Activated gamma-delta T cell treated with Interleukin-2 at 50 U/mL for 16 hours (primary cell): ENCODE measurements at regions not wholly inside any gene's neighbourhood (a gene's known extent, or its start where the extent isn't known, plus 50 kb on each side); places are given as distances from the start of the nearest gene placed in this dataset.
A peak's percentile ranks its signal among the peaks of the same experiment; 100 is the strongest.
"Not testable (repeated sequence)": the region's sequence is repeated elsewhere in the genome, so short reads cannot be mapped to it uniquely, and the experiment has no call there.

Source experiments
- DNase-seq: peaks from one replicate; pipeline ENCODE4 v3.0.0-alpha.2; 2020

DNA sequence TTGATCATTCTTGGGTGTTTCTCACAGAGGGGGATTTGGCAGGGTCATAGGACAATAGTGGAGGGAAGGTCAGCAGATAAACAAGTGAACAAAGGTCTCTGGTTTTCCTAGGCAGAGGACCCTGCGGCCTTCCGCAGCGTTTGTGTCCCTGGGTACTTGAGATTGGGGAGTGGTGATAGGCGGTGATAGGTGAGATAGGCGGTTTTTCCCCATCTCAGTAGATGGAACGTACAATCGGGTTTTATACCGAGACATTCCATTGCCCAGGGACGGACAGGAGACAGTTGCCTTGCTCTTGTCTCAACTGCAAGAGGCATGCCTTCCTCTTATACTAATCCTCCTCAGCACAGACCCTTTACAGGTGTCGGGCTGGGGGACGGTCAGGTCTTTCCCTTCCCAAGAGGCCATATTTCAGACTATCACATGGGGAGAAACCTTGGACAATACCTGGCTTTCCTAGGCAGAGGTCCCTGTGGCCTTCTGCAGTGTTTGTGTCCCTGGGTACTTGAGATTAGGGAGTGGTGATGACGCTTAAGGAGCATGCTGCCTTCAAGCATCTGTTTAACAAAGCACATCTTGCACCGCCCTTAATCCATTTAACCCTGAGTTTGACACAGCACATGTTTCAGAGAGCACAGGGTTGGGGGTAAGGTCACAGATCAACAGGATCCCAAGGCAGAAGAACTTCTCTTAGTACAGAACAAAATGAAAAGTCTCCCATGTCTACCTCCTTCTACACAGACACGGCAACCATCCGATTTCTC is 86.2 kb downstream of the OR2B2 start:
- DNase-seq = not testable (repeated sequence)

- no peak for DNase-seq
Measured at GRCh38 chr6:27825025-27825793, 87.0 kb downstream of the OR2B2 start.

GRCh38 chr6:27824211-27825024 is 87.8 kb downstream of the OR2B2 start:
- not testable (repeated sequence) for DNase-seq

- DNase-seq = peak; percentile 45
Measured at GRCh38 chr6:27823714-27824210, 88.4 kb downstream of the OR2B2 start.

GRCh38 chr6:27816906-27817305 is 95.3 kb downstream of the OR2B2 start:
- no peak for DNase-seq

GRCh38 chr6:27814665-27815424 is 97.4 kb downstream of the OR2B2 start:
- DNase-seq = peak; percentile 67

DNA sequence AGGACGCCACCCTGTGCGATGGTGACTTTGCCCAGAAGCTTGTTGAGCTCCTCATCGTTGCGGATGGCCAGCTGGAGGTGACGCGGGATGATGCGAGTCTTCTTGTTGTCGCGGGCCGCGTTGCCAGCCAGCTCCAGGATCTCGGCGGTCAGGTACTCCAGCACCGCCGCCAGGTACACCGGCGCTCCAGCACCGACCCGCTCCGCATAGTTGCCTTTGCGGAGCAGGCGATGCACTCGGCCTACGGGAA is 97.9 kb downstream of the OR2B2 start:
- not testable (repeated sequence) for DNase-seq

- no peak for DNase-seq
Measured at GRCh38 chr6:27812805-27813492, 99.2 kb downstream of the OR2B2 start.

DNA sequence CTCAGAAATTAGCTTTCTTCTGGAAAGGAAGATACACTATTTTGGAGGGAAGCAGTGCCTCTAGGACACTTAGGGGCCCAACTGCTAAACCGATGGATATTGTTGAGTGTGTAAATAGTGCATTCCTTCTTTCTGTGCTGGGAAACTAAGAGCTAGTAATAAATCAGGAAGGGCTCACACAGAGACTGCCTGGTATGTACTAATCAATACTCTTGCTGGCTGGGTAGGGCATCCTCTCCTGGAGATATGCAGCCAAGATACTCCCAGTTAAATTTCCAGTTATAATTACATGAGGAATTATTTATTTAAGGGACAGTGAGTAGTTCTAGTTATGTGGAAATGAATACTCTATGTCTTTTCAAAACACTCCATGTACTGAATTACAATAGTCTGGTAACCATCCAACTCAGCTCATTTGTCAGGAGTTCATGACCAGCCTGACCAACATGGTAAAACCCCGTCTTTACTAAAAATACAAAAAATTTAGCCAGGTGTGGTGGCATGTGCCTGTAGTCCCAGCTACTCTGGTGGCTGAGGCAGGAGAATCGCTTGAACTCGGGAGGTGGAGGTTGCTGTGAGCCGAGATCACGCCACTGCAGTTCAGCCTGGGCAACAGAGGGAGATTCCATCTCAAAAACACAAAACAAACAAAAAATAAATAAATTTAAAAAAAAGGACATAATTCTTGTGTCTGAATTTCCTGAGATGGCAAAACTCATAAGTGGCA is 100.0 kb downstream of the OR2B2 start:
- no peak for DNase-seq

DNA sequence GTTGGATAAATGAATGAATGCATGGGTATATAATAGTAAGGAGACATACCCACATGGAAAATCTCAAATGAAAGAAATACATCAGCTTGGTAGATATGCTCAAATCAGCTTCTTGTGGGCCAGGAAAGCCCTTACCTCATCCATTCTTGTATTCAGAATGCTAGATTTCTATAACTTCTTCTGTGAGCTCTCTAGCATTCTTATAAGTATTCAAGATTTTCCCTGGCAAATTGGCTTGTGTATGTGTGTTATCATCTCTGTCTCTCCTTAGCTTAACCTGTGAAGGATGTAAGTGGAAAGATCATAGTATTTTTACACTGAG is 100.8 kb downstream of the OR2B2 start:
- no peak for DNase-seq

DNA sequence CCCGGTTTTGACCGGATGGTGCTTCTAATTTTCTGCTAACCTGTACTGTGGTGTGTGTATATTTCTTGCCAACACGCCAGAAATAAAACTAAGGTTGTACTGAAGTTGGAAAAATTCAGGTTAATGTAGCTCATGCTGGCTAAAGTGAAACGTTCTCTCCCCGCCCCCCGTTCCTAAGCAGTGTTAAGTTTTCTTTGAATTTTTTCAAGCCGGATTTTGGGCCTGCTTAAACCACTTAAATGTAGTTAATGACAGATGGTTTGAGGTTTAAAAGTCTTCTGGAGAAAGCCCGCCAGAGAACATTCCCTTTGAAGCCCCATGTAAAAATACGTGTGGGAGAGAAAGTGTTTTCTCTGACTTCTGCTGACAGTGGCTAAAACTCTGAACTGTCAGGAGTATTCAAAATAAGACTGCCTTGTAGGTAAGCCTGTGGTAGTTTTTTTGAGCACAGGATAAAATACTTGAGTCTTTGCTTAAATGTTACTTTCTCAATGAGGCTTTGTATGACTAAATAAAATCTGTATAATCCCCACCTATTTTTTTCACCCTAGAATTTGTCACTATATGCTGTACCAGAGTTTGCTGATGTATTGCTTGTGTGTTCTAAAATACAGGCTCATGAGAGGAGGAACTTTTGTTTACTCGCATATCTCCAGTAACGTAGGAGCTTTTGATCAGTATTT is 101.3 kb downstream of the OR2B2 start:
- no peak for DNase-seq

DNA sequence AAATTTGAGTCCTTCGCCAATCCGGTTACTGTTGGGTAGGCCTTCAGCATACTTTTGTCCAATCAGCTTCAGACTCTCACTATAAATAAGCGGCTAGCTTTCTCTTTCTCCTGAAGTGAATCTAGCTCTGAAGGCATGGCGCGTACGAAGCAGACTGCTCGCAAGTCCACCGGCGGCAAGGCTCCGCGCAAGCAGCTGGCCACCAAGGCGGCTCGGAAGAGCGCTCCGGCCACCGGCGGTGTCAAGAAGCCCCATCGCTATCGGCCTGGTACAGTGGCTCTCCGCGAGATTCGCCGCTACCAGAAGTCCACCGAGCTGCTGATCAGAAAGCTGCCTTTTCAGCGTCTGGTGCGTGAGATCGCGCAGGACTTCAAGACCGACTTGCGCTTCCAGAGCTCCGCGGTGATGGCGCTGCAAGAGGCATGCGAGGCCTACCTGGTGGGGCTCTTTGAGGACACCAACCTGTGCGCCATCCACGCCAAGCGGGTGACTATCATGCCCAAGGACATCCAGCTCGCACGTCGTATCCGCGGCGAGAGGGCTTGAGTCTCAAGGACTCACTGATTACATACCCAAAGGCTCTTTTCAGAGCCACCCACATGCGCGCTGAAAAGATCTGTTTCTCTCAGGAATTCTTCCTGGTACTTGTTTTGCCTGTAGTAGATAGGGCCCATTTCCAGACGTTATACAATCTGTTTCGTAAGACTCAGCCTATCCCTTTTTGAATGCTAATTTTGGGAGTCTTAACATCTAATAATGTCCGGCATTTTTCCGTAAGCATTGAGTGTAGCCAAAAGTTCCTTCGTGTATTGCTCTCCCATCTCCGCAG is 102.0 kb downstream of the OR2B2 start:
- peak; percentile 67 for DNase-seq

DNA sequence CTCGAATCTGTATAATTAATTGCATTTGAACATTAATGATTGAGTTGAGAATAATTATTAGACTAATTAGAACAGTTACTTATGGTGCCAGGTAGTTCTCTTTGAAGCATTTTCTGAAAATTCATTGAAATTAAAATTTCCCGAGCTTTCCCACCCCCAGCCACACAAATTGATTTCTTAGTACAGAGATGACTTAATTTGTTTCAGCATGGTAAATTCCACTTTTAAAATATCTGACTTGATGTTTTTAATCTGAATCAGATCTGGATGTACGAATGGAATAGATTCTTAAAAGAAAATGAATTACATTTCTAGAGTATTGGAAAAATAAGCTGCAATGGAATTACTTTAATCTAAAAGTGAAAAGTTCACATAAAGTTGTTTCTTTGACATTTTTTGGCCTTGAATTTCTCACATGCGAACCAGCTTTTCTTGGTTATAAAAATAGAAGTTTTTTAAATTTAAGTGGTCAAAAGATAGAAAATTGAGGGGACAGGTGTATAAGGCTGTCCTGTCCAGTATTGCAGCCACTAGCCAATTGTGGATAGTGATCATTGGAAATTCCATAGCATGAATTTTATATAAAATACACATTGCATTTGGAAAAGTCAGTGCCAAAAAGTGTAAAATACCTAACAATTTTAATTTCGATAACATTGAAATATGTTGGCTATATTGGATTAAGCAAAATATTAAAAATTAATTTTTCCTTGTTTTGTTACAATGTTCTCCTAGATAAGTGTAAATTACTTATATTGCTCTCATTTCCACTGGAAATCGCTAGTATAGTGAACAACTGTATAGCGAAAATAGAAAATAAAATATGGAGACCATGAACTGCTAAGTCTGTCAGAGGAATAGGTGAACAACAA is 102.9 kb downstream of the OR2B2 start:
- DNase-seq = no peak

- DNase-seq = not testable (repeated sequence)
Measured at GRCh38 chr6:27808242-27809066, 103.7 kb downstream of the OR2B2 start.

DNA sequence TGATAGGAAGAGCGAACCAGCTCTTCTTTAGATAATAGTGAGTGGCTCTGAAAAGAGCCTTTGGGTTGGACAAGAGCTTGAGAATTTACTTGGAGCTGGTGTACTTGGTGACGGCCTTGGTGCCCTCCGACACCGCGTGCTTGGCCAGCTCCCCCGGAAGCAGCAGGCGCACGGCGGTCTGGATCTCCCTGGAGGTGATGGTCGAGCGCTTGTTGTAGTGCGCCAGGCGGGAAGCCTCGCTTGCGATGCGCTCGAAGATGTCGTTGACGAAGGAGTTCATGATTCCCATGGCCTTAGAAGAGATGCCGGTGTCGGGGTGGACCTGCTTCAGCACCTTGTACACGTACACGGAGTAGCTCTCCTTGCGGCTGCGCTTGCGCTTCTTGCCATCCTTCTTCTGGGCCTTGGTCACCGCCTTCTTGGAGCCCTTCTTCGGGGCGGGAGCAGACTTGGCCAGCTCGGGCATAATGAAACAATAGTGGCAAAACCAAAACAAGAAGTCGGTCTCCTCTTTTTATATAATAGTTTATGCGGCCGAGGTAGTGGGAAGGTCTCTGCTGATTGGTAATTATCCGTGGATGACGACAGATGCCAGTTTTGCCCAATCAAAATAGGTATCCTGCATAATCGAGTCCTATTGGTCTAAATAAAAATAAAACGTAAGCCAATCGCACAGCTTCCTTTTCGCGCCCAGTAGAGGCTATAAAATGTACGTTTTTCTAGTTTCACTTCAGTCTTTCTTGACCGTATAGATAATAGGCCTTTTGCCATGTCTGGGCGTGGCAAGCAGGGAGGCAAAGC is 104.6 kb downstream of the OR2B2 start:
- peak; percentile 60 for DNase-seq

- DNase-seq = no peak
Measured at GRCh38 chr6:27806981-27807440, 105.2 kb downstream of the OR2B2 start.

DNA sequence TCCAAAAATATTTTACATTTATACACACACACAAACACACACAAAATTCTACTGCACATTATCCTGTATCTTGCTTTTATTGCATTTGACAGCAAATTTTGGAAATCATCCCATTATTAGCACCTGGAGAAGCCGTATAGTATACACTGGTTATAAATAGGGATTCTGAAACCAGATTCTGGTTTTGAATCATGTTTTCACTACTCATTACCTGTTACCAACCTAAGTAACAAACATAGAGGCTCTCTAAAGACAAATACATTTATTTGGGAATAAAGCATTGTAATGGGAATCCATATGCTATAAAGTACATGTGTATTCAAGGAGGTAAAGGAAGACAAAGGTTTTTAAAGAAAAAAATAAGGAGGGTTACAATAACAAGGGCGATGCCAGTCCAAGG is 106.8 kb downstream of the OR2B2 start:
- no peak for DNase-seq
